Stimulated activated CD8-positive, alpha-beta memory T cell treated with anti-CD3 and anti-CD28 coated beads, Interleukin-7, amount 100 ng/mL, for 24 hours (primary cell): ENCODE measurements at regions not wholly inside any gene's neighbourhood (a gene's known extent, or its start where the extent isn't known, plus 50 kb on each side); places are given as distances from the start of the nearest gene placed in this dataset.

Experiments
- DNase-seq: peaks from one replicate; pipeline ENCODE4 v3.0.0-alpha.2; 2020; ENCODE audit warnings: low read depth

DNA sequence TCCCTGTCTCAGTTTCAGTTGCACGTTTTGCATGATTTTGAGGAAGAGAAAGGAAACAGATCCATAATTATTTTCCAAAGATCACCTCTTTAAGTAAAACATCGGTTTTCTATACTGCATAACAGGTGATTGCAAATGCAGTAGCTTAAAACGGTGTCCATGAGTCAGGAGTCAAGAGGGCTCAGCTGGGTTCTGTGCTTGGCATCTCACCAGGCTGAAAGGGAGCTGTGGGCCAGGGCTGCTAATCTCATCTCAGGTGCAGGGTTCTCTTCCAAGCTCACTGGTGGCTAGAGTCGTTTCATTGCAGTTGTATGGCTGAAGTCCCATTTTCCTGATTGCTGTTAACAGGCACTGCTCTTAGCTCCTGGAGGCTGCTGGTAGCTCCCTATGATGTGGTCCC is 57.0 kb upstream of the PRKCQ start:
- DNase-seq = no peak

GRCh38 chr10:6635784-6636183 is 55.7 kb upstream of the PRKCQ start:
- DNase-seq = no peak
